ENCODE measurements at regions not wholly inside any gene's neighbourhood (a gene's known extent, or its start where the extent isn't known, plus 50 kb on each side); places are given as distances from the start of the nearest gene placed in this dataset.
"Not testable (repeated sequence)": the region's sequence is repeated elsewhere in the genome, so short reads cannot be mapped to it uniquely, and the experiment has no call there.

DNA sequence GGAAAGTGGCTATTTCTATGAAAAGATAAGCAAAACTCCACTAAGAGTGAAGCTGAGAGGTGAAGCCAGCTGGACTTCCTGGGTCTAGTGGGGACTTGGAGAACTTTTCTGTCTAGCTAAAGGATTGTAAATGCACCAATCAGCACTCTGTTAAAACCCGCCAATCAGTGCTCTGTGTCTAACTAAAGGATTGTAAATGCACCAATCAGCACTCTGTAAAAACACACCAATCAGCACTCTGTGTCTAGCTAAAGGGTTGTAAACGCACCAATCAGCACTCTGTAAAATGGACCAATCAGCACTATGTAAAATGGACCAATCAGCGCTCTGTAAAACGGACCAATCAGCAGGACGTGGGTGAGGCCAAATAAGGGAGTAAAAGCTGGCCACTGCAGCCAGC lies 364.8 kb upstream of the GRAMD2B start:
- not testable (repeated sequence) for DNase-seq (ENCODE audit: low spot score); FAIRE-seq

DNA sequence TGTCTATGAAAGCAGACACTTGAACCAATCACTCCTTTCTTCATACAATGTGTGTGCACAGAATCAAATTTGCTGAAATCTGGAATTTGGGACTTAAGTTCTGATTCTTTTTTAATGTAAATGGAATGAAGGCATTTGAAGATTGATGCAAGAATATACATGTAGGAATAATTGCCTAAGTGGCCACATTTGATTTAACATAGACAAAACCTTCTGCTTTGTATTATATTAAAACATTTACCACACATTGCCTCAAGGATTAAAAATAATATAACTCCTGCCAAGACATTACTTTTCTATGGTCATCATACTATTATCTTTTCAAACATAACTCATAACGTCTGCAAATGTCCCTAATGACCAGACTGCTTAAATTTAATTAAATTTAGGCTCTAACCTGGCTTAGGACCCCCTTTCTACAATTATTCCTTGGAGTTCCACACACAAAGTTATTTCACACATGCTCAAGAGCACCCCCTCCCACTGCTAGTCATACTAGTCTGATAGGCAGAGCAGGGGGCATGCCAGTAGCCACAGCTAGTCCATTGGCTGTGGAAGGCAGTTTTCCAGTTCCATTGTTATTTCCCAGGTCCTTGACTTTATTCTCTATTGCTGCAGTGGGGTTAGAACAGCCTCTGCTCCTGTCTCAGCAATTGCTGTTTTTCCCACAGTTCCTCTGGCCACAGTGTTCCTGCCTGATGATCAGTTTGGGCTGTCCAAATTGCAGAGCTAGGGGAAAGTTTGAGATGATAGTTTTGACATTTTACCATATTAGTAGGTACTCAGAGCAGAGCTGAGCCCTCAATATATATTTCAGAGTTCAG lies 360.6 kb upstream of the GRAMD2B start:
- no peak for DNase-seq (ENCODE audit: low spot score)
- no peak for FAIRE-seq

DNA sequence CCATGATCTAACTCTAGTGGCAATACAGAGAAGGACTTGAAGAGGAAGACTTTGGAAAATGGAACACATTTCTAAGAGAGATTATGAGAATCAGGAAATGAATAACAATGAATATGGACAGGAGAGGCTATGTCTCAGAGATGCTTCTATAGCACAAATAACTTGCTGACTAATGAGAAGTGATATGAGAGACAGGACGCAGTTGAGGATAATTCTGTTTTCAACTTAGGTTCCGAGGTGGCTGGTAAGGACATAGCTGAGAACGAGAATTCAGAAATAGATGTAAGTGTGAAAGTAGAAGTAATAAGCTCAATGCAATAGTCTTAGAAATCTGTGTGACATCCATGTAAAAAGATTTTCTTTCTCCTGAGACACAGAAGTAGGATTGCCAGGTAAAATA lies 358.1 kb upstream of the GRAMD2B start:
- DNase-seq (ENCODE audit: low spot score) (no peak), FAIRE-seq (no peak)

DNA sequence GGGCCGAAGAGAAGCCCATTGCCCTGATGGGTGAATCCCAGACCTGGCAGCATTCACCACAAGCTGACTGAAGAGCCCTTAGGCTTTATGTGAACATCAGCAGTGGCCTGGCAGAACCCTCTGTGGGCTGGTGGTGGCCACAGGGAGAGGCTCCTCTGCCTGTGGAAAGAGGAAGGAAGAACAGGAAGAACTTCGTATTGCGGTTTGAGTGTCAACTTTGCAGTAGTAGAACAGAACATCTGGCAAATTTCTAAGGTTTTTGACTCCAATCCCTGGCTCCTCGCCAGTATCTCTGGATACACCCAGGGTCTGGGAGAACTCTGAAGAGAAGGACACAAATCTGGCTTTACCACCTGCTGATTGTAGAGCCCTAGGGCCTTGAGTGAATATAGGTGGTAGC lies 356.4 kb upstream of the GRAMD2B start:
- DNase-seq (ENCODE audit: low spot score) (no peak), FAIRE-seq (no peak)

DNA sequence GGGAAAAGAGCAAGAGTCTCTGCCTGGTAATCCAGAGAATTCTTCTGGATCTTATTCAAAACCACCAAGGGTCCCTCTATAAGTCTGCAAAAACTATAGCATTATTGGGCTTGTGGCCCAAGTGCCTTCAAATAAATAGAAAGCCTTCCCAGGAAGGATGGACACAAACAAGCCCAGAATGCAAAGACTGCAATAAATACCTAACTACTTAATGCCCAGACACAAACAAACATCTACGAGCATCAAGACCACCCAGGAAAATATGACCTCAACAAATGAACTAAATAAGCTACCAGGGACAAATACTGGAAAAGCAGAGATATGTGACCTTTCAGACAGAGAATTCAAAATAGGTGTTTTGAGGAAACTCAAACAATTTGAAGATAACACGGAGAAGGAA lies 355.8 kb upstream of the GRAMD2B start:
- FAIRE-seq, result no peak

DNA sequence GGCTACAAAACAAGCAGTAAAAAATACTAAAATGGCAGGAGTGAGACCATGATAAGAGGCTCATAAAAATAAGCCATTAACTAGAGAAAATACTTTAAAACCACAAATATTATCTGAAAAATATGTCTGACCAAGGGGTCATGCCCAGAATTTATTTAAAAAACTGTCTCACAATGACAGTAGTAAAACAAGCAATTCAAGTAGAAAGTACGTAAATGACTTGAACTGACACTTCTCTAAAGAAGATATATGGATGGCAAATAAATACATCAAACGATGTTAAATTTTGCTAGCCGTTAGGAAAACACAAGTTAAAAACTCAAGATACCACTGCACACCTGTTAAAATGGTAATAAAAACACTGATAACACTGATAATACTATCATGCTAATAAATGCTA lies 353.9 kb upstream of the GRAMD2B start:
- no peak for DNase-seq (ENCODE audit: low spot score)
- no peak for FAIRE-seq

More for the DNA sequence above, 355.8 kb upstream of the GRAMD2B start:
- no peak for DNase-seq (ENCODE audit: low spot score)

DNA sequence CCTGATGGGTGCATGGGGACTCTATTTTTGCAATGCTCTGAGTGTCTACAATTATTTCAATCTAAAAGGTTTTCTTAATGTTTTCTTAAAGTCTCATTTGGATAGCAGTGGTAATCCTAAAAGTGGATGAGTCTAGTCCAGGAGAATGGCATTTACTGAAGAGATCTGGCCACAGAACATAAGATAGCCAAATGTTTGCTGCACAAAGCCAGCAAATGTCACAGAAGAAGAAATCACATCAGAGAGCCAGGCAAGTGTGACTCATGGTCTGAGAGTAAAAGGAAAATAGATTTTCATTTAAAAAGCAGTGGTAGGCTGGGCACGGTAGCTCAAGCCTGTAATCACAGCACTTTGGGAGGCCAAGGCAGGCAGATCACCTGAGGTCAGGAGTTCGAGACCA lies 352.7 kb upstream of the GRAMD2B start:
- no peak for DNase-seq (ENCODE audit: low spot score)
- no peak for FAIRE-seq

DNA sequence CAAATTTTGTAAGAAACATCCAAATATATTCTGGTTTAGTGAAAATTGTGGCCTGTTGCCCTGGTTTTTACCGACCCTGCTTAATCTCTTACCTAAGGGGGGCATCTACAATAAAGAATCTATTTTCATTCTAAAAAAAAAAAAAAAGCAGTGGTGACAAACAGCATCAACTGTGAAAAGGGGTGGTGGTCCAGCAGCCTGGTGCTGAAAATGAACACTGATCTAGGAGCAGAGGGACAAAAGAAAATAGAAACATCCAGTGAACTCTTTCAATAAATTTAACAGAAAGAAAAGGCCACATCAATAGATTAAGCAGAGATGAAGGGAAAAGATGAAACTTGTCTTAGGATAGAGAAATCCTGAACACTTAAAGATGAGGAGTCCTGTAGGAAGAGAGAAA lies 348.7 kb upstream of the GRAMD2B start:
- DNase-seq (ENCODE audit: low spot score) (no peak), FAIRE-seq (no peak)

DNA sequence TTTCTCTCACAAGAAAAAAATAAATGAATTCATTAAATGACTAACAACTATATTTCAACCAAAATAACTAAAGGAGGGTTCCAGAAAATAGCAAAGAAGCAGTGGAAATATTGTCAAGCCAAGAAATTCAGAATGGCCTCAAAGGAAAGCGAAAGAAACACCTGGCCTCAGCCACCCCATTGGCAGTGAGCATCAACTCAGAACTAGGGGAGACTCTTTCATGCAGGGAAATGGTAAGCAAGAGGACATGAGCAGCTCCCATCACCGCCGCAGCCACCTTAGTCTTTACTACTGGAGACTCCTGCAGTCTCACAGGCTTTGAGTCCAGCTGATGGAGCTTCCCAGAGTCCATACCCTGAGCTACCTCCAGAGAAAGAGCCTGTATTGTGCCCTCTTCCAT lies 343.9 kb upstream of the GRAMD2B start:
- DNase-seq (ENCODE audit: low spot score) (no peak), FAIRE-seq (no peak)

DNA sequence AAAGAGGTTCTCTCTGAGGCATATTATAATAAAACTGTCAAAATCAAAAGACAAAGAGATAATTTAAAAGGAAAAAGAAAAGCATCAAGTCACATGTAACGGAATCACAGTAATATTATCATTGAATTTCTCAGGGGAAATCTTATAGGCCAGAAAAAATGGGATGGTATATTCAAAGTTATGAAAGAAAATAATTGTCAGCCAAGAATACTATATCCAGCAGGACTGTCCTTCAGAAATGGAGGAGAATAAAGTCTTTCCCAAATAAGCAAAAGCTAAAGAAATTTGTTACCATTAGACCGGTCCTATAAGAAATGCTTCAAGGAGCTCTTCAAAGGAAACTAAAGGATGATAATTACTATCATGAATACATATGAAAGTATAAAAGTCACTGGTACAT lies 342.0 kb upstream of the GRAMD2B start:
- no peak for FAIRE-seq
- DNase-seq (ENCODE audit: low spot score), result no peak

DNA sequence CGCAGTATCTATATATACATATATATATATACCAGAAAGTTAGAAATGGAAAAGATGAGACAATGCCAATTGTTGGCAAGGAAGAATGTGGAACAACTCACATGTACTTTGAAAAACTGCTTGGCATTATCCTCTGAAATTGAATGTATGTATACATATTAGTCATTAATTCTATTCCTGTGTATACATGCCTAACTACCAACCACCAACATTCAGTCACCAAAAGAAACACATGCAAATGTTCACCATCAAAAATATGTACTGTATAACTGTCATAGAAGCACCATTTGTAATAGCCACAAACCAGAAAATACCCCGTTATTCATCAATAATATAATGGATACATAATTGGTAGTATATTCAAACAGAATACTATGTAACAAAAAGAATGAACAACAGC lies 330.2 kb upstream of the GRAMD2B start:
- FAIRE-seq, result no peak
- no peak for DNase-seq (ENCODE audit: low spot score)

DNA sequence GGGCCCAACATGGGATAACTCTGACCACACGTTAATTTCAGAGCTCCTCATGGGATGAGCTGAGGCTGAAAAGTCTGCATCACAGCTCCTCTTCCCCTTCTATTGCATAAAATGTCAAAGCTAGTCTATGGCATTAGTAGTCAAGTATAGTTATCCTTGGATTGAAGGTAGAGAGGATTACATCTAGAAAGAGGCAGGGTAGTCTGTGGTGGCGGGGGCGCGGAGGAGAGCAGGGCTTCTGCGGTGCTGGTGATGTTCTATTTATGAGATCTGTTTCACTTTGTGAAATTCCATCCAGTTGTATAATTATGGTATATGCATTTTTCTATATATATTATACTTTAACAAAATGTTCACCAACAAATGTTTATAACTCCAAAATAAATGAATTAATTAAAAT lies 329.5 kb upstream of the GRAMD2B start:
- DNase-seq (ENCODE audit: low spot score) (no peak), FAIRE-seq (no peak)

DNA sequence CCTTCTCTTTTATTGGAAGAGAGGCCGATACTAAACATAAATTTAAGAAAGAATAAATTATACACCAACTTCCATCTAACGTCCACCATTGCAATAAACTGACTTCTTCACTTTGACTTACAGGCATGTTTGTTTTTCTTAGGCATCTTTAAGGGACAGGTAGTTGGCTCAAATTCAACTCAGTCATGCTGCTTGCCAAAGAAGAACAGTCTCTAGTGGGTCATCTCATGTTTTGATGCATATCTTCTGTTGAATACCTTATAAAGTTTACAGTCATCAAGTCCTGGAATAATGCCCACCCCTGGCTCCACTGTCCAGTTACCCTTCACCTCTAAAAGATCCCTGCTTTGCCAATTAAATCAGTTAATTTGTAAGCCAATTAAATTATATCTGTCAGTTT lies 328.2 kb upstream of the GRAMD2B start:
- DNase-seq (ENCODE audit: low spot score) (no peak), FAIRE-seq (no peak)

DNA sequence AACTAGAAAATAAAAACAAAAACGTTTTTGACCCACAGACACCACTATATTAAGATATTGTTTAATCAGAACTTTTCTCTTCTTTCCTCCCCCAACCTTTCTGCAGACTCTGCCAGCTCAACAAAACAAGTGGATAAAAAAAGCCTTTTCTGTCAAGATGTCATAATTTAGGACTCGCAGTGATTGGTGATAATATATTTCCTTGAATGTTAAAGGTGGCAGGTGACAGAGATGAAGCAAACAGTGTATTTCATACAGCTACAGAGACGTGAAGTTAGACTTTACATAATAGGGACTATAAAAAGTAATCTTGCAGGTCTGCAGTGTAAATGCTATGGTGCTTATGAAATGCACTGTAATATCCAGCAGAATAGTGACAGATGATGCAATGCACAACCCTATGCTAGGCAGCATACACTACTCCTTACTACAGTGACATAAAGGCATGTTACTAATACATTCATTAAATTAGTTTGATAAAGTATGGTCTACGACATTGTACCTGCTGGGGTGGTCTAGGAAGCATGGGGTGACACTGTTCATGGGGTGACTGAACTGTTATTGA lies 326.7 kb upstream of the GRAMD2B start:
- no peak for DNase-seq (ENCODE audit: low spot score)
- no peak for FAIRE-seq

DNA sequence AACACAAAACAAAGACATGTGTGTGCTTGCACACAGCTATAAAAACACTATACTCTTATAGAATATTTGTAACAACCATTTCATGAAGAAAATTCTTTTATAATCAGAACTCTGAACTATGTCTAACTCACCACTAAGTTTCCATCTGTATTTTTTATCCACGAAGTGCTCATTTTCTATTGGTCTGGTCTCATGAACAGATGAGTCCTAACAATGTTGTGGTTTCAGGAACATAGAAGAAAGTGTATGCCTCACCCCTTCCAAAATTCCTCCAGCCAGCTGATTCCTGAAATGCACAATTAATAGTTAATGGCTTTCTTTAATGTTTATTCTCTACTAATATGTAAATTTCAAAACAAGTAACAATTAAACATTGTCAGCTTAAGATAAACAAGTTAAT lies 325.3 kb upstream of the GRAMD2B start:
- DNase-seq (ENCODE audit: low spot score) (no peak), FAIRE-seq (no peak)

DNA sequence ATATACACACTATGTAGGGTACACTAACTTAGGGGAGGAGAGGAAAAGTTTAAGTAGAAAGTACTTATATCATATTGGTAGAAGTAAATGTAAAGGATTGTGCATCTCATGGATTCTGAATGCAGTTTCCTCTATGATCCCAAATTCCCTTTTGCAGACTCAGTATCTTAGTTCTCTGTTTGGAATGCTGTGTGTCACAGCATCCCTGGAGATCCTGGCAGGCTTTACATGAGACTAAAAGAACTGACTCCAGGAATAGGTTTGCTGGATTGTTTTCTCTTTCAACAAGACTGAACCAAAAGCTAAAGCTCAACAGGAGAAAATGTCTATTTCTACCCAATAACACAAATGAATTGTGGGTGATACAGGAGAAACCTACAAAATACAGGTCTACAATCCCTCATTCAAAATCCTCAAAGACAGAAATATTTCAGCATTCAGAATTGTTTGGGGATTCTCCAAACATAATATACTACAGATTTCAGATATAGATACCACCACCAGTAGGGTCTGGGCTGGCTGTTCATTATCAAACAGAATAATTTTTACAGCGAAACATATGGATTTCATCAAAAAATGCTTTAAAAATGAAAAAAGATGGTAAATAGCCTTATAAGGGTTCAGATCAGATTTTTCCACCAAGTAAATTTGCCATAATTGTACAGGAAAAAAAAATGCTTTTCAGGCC lies 324.7 kb upstream of the GRAMD2B start:
- DNase-seq (ENCODE audit: low spot score) (no peak), FAIRE-seq (no peak)

DNA sequence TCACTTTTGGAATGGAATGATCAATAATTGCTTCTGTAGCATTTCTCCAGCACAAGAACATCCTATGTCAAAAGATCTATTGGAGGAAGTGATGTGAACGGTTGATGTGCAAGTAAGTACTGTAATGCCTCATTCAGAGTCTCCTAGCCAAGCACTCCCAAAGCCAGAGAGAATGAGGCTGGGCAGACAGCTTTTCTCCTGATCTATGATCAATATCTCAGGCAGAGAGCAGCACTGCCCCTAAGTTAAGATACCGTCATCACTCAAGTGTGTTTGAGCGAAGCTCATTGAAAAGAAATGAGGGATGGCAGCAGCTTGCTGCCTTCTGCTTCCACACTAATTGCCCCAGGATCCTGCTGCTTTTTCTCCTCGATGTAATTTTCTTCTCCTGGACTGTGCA lies 324.1 kb upstream of the GRAMD2B start:
- DNase-seq (ENCODE audit: low spot score), result no peak
- no peak for FAIRE-seq

DNA sequence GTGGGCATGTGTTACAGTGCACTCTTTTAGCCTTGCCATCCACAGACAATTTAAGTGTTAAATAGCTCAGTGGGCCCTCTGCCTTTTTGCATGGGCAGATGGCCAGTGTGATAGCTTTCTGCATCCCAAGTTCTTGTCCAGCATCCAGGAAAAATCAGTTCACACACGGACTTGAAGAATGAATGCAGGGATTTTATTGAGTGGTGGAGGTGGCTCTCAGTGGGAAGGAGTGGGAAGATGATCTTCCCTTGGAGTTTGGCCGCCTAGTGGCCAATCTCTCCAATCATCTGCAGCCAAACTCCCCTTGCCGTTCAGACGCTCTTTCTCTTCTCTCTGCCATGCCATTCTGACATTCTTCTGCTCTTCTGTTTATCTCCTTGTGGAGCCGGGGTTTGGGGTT lies 322.4 kb upstream of the GRAMD2B start:
- DNase-seq (ENCODE audit: low spot score) (no peak), FAIRE-seq (no peak)

DNA sequence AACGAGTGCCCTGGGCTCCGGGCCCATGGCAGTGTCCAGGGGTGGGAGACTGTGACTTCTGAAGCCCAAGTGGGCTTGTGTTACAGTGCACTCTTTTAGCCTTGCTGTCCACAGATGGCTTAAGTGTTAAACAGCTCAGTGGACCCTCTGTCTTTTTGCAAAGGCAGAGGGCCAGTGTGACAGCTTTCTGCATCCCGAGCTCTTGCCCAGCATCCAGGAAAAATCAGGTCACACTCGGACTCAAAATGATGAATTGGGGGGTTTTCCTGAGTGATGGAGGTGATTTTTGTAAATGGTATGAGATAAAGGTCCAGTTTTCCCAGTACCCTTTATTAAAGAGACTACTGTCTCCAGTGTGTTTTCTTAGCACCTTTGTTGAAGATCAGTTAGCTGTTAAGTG lies 321.3 kb upstream of the GRAMD2B start:
- no peak for FAIRE-seq
- no peak for DNase-seq (ENCODE audit: low spot score)

DNA sequence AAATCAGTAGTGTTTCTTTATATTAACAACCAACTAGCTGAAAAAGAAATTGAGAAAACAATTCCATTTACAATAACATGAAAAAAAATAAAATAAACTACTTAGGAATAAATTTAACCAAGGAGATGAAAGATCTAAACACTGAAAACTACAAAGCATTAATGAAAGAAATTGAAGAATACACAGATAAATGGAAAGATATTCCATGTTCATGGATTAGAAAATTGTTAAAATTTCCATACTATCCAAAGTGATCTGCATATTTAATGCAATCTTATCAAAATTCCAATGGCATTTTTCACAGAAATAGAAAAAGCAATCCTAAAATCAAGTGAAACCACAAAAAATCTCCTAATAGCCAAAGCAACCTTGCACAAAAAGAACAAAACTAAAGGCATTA lies 320.2 kb upstream of the GRAMD2B start:
- DNase-seq (ENCODE audit: low spot score) (no peak), FAIRE-seq (no peak)

DNA sequence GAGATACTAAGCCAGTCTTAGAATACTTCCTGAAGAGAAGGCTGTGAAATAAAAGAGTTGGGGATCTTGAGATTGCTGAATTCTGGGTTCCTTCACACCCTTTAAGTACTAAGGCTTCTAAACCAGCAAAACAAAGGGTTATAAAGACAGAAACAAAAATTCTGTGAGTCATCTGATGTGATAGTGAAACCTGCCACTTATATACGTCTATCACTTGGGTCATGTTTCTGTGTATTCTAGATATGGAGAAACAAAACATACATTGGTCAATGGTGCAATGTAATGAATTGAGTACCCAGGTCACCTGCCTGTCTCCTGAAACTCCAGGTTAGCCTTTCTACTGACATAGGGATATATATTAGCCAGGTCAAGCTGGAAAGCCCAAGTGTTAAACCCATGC lies 319.3 kb upstream of the GRAMD2B start:
- FAIRE-seq (no peak), DNase-seq (ENCODE audit: low spot score) (no peak)

DNA sequence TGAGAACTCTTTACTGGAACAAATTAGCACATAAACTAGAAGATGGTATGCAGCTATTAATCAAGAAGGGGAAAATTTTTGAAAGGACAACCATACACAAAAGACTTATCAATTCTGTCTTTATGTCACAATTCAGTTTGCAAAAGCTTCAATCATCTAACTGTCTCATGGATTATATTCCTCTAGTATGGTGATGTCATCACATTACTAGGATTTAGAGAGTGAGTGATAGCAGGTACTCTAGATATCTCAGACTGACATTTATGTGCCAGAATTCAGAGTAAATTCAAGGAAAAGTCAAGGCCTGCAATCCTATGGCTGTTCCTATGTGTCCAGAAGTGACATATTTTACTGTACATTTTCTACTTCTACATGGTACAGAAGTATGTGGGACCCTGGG lies 318.9 kb upstream of the GRAMD2B start:
- DNase-seq (ENCODE audit: low spot score), result no peak
- FAIRE-seq, result no peak

DNA sequence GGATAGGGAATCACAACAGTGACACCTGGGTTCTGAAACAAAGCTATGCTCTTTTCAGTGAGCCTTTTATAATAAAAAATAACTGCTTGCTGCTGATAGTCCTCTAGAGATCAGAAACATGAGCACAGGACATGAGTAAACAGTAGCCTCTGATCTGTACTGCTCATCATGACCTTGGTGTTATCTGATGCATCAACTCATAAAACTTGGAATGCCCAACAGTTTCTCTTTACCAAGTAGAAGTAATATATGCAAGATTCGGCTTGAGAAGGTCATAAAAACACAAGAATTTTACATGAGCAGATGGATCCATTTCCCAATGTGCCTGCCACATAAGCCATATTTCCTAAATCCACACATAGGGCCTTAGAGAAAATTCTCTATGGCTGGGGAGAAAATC lies 318.3 kb upstream of the GRAMD2B start:
- FAIRE-seq, result no peak
- no peak for DNase-seq (ENCODE audit: low spot score)

All from RCC 7860 (cell line).